ENCODE measurements at regions not wholly inside any gene's neighbourhood (a gene's known extent, or its start where the extent isn't known, plus 50 kb on each side); places are given as distances from the start of the nearest gene placed in this dataset.

- in situ Hi-C loops (cut with MboI; ENCODE audit: low pct_ligation_motif_present in 1 of 4, low pct_unique_long_range_greater_than_20kb in 1 of 4, low sequenced_read_pairs in 3 of 4) (no loop called here), intact Hi-C loops (cut with DNase I; ENCODE audit: low total_unique reads) (no loop called here)
- Histone ChIP-seq H3K27ac (no peak overlapping the region), H3K4me1 (no peaks in the 10 kb centered on the region), H3K36me3 (no peaks in the 10 kb centered on the region), H3K9me3 (no peaks in the 10 kb centered on the region), H3K27me3 (no peaks in the 10 kb centered on the region), H3K4me3 (no peak overlapping the region)
- no peak for DNase-seq
- no peak for TF ChIP-seq POLR2A (IDR thresholded peaks at IDR 0.05)
- no peak for TF ChIP-seq CTCF (IDR thresholded peaks at IDR 0.05)
- TF ChIP-seq POLR2AphosphoS5 (IDR thresholded peaks at IDR 0.05): no peak
- no peak for TF ChIP-seq EP300 (IDR thresholded peaks at IDR 0.05; ENCODE audit: low read depth)
- 60 to 80% methylated on average over 3 of the region's 3 CpGs for WGBS, 2 donors (ENCODE audit: low coverage in 1 of 2)
Measured at GRCh38 chr22:34604312-34604711, 461.6 kb upstream of the ISX start.

- 77 to 88% methylated on average over 3 to 5 of the region's 5 CpGs for WGBS, 2 donors (ENCODE audit: low coverage in 1 of 2)
- in situ Hi-C loops (cut with MboI; ENCODE audit: low pct_ligation_motif_present in 1 of 4, low pct_unique_long_range_greater_than_20kb in 1 of 4, low sequenced_read_pairs in 3 of 4) (no loop called here), intact Hi-C loops (cut with DNase I; ENCODE audit: low total_unique reads) (no loop called here)
- DNase-seq: no peak
- Histone ChIP-seq H3K27me3 (no peaks in the 10 kb centered on the region), H3K4me1 (no peaks in the 10 kb centered on the region), H3K9me3 (no peaks in the 10 kb centered on the region), H3K4me3 (no peak overlapping the region), H3K27ac (no peak overlapping the region), H3K36me3 (no peaks in the 10 kb centered on the region)
- no peak for TF ChIP-seq CTCF (IDR thresholded peaks at IDR 0.05)
- TF ChIP-seq POLR2AphosphoS5 (IDR thresholded peaks at IDR 0.05): no peak
- no peak for TF ChIP-seq POLR2A (IDR thresholded peaks at IDR 0.05)
- no peak for TF ChIP-seq EP300 (IDR thresholded peaks at IDR 0.05; ENCODE audit: low read depth)
Measured at GRCh38 chr22:34608106-34608505, 457.9 kb upstream of the ISX start.

GRCh38 chr22:34608540-34609115 is 457.3 kb upstream of the ISX start:
- no peak overlapping the region for H3K27ac ChIP-seq
- intact Hi-C loops (cut with DNase I; ENCODE audit: low total_unique reads): no loop called here
- H3K9me3 ChIP-seq: no peaks in the 10 kb centered on the region
- no peak for DNase-seq
- WGBS, 2 donors (ENCODE audit: low coverage in 1 of 2): 42 to 60% methylated on average over 1 of the region's 1 CpG
- H3K36me3 ChIP-seq: no peaks in the 10 kb centered on the region
- no peak overlapping the region for H3K4me3 ChIP-seq
- no peaks in the 10 kb centered on the region for H3K4me1 ChIP-seq
- H3K27me3 ChIP-seq: no peaks in the 10 kb centered on the region
- TF ChIP-seq EP300 (IDR thresholded peaks at IDR 0.05; ENCODE audit: low read depth) (no peak), POLR2A (IDR thresholded peaks at IDR 0.05) (no peak), CTCF (IDR thresholded peaks at IDR 0.05) (no peak), POLR2AphosphoS5 (IDR thresholded peaks at IDR 0.05) (no peak)
- in situ Hi-C loops (cut with MboI; ENCODE audit: low pct_ligation_motif_present in 1 of 4, low pct_unique_long_range_greater_than_20kb in 1 of 4, low sequenced_read_pairs in 3 of 4): no loop called here

- intact Hi-C loops (cut with DNase I; ENCODE audit: low total_unique reads): no loop called here
Measured at GRCh38 chr22:34609646-34610045, 456.3 kb upstream of the ISX start.

More at GRCh38 chr22:34609646-34610045, 456.3 kb upstream of the ISX start:
- no peaks in the 10 kb centered on the region for H3K9me3 ChIP-seq
- TF ChIP-seq POLR2AphosphoS5 (IDR thresholded peaks at IDR 0.05) (no peak), CTCF (IDR thresholded peaks at IDR 0.05) (no peak), POLR2A (IDR thresholded peaks at IDR 0.05) (no peak), EP300 (IDR thresholded peaks at IDR 0.05; ENCODE audit: low read depth) (no peak)
- in situ Hi-C loops (cut with MboI; ENCODE audit: low pct_ligation_motif_present in 1 of 4, low pct_unique_long_range_greater_than_20kb in 1 of 4, low sequenced_read_pairs in 3 of 4): no loop called here
- H3K4me1 ChIP-seq: no peaks in the 10 kb centered on the region
- no peak overlapping the region for H3K27ac ChIP-seq
- 94% methylated on average over 5 of the region's 5 CpGs for WGBS, 2 donors (ENCODE audit: low coverage in 1 of 2)
- H3K36me3 ChIP-seq: no peaks in the 10 kb centered on the region
- DNase-seq: no peak
- H3K27me3 ChIP-seq: no peaks in the 10 kb centered on the region
- H3K4me3 ChIP-seq: no peak overlapping the region
